CD4-positive, alpha-beta T cell (primary cell): ENCODE measurements at regions not wholly inside any gene's neighbourhood (a gene's known extent, or its start where the extent isn't known, plus 50 kb on each side); places are given as distances from the start of the nearest gene placed in this dataset.

Source experiments
- ATAC-seq: fragments of 200-7000 bp; cut with Tn5 transposase; one replicate; pipeline ENCODE4 v1.10.0; 2022; ENCODE audit warnings: mild to moderate bottlenecking; ENCODE audit not compliant: poor library complexity
- CTCF ChIA-PET: fragments of 350-600 bp; sonication (Branson Sonifier 250); formaldehyde crosslinking; loops from one replicate; lab custom pipeline; 2021; ENCODE audit warnings: antibody characterized with exemption, inconsistent platforms; lab: Charles Lee
- POLR2A ChIA-PET: fragments of 350-600 bp; sonication (Branson Sonifier 250); formaldehyde crosslinking; loops from one replicate; lab custom pipeline; 2021; ENCODE audit warnings: antibody characterized with exemption, inconsistent platforms; lab: Charles Lee
- DNase-seq, 14 experiments: peaks; one replicate each; pipeline ENCODE4 v3.0.0-alpha.2; 2013 to 2020; ENCODE audit warnings: mixed read lengths in 2 of 14
- H3K27ac ChIP-seq, 2 donors: one replicate each; pipeline versions ENCODE4 v1.5.1 to v1.7.0; 2013; ENCODE audit warnings: low read length in 2 of 2, low read depth in 1 of 2, mild to moderate bottlenecking in 1 of 2
- H3K27me3 ChIP-seq, 2 experiments: 1 replicate in 1 of 2; 2 replicates in 1 of 2; pipeline versions ENCODE4 v1.6.1 to v1.7.0; 2013; ENCODE audit warnings: low read length in 2 of 2, control low read depth in 1 of 2, mild to moderate bottlenecking in 1 of 2, moderate library complexity in 1 of 2; ENCODE audit not compliant: insufficient read depth in 2 of 2, control insufficient read depth in 1 of 2
- H3K36me3 ChIP-seq: one replicate; pipeline ENCODE4 v1.6.1; 2013; ENCODE audit warnings: low read length, control low read depth; ENCODE audit not compliant: insufficient read depth
- H3K4me1 ChIP-seq: one replicate; pipeline ENCODE4 v1.6.1; 2013; ENCODE audit warnings: low read length, control low read depth; ENCODE audit not compliant: insufficient read depth
- H3K4me3 ChIP-seq: one replicate; pipeline ENCODE4 v1.5.1; 2013; ENCODE audit warnings: mild to moderate bottlenecking, low read length, moderate library complexity
- H3K9me3 ChIP-seq, 2 experiments: 1 replicate in 1 of 2; 2 replicates in 1 of 2; pipeline versions ENCODE4 v1.6.1 to v1.7.0; 2013; ENCODE audit warnings: low read length in 2 of 2, mild to moderate bottlenecking in 2 of 2, control low read depth in 1 of 2, moderate library complexity in 1 of 2; ENCODE audit not compliant: control insufficient read depth in 1 of 2, insufficient read depth in 1 of 2
- H3K27ac Mint-ChIP-seq: one replicate; pipeline ENCODE4 v1.8.0; 2020; ENCODE audit warnings: mixed read lengths
- H3K27me3 Mint-ChIP-seq: one replicate; pipeline ENCODE4 v1.8.0; 2021; ENCODE audit warnings: mixed read lengths
- H3K36me3 Mint-ChIP-seq: one replicate; pipeline ENCODE4 v1.8.0; 2021; ENCODE audit warnings: low read depth, mixed read lengths
- H3K4me1 Mint-ChIP-seq: one replicate; pipeline ENCODE4 v1.8.0; 2021; ENCODE audit warnings: low read depth, mixed read lengths
- H3K4me3 Mint-ChIP-seq: one replicate; pipeline ENCODE4 v1.8.0; 2020; ENCODE audit warnings: mild to moderate bottlenecking, mixed read lengths
- H3K9me3 Mint-ChIP-seq: one replicate; pipeline ENCODE4 v1.8.0; 2020; ENCODE audit warnings: mixed read lengths
- CTCF ChIP-seq: fragments of 200-600 bp; IDR thresholded peaks from one replicate; pipeline ENCODE4 v1.8.0; 2022; ENCODE audit warnings: antibody characterized with exemption, mild to moderate bottlenecking
- intact Hi-C, 2 experiments: fragments of 100-400 bp; cut with DNase I in 1 of 2; cut with micrococcal nuclease in 1 of 2; formaldehyde crosslinking; loops; one replicate each; pipeline versions ENCODE4 v1.15.1 to v1.9.0; 2023 to 2025; cut with DNase I, micrococcal nuclease

GRCh38 chr18:77470569-77471413, 221.1 kb downstream of the GALR1 start:
- Histone ChIP-seq H3K27me3 (peaks cover 4 to 7% of the 10 kb centered on the region in 2 experiments), H3K36me3 (no peaks in the 10 kb centered on the region), H3K27ac (no peak overlapping the region), H3K4me1 (no peaks in the 10 kb centered on the region), H3K4me3 (no peak overlapping the region), H3K9me3 (no peaks in the 10 kb centered on the region)
- no peaks in the 10 kb centered on the region for H3K4me1 Mint-ChIP-seq
- ChIA-PET CTCF (no interaction called here), POLR2A (no interaction called here)
- ATAC-seq (no peak), DNase-seq (no peak)
- H3K36me3 Mint-ChIP-seq: no peaks in the 10 kb centered on the region
- no peak overlapping the region for H3K4me3 Mint-ChIP-seq
- peaks cover 36% of the 10 kb centered on the region for H3K27me3 Mint-ChIP-seq
- TF ChIP-seq CTCF: no peak
- intact Hi-C loops: no loop called here
- no peaks in the 10 kb centered on the region for H3K9me3 Mint-ChIP-seq
- no peak overlapping the region for H3K27ac Mint-ChIP-seq

- POLR2A ChIA-PET: no interaction called here
- no peak for TF ChIP-seq CTCF
- no peak overlapping the region for H3K27ac Mint-ChIP-seq
Measured at GRCh38 chr18:77472509-77472908, 222.9 kb downstream of the GALR1 start.

DNA sequence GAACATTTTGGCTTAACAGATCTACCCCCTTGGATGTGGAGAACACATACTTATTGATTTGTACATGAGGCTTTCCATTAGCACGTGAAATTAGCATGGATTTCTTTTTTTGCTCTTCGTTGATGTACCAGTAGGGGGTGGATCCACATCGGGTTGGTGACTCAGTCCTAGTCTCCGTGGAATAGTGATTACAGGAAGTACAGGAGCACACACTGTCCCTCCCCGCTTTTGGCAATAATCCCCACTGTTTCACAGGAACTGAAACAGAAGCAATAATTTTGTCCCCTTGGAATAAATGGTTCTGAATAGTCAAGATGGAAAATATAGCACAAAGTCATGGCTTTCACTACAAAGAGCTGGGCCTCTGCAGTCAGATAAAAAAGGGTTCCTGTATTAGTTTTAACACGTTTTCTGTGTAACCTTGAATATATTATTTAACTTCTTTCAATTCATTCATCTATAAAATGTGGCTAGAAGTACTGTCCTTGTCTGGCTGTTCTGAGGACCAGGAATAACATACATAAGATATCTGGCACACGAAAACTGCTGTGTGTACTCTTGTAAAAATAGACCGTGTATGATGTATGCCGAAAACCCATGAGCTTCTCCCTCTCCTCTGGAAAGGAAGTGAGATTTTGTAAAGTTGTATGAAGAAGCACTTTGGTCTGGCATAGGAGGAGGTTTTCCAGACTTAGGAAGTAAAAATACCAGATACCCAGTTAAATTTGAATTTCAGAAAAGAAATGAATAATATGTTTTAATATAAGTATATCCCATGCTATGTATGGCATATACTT, 229.2 kb downstream of the GALR1 start:
- Mint-ChIP-seq H3K27ac (no peak overlapping the region), H3K27me3 (peaks cover 30% of the 10 kb centered on the region), H3K4me3 (no peak overlapping the region), H3K36me3 (no peaks in the 10 kb centered on the region), H3K9me3 (no peaks in the 10 kb centered on the region), H3K4me1 (no peaks in the 10 kb centered on the region)
- Histone ChIP-seq H3K27me3 (peaks cover 0 to 5% of the 10 kb centered on the region in 2 experiments), H3K36me3 (no peaks in the 10 kb centered on the region), H3K27ac (no peak overlapping the region), H3K4me3 (no peak overlapping the region), H3K4me1 (no peaks in the 10 kb centered on the region), H3K9me3 (no peaks in the 10 kb centered on the region)
- no peak for TF ChIP-seq CTCF
- CTCF ChIA-PET: no interaction called here
- ATAC-seq: no peak
- POLR2A ChIA-PET: no interaction called here
- no peak for DNase-seq
- intact Hi-C loops: no loop called here

More at GRCh38 chr18:77472509-77472908, 222.9 kb downstream of the GALR1 start:
- ATAC-seq (no peak), DNase-seq (no peak)
- H3K36me3 Mint-ChIP-seq: no peaks in the 10 kb centered on the region
- H3K4me3 ChIP-seq: no peak overlapping the region
- no peak overlapping the region for H3K4me3 Mint-ChIP-seq
- no peaks in the 10 kb centered on the region for H3K4me1 Mint-ChIP-seq
- intact Hi-C loops: no loop called here
- peaks cover 4 to 7% of the 10 kb centered on the region in 2 experiments for H3K27me3 ChIP-seq
- no peak overlapping the region for H3K27ac ChIP-seq
- peaks cover 39% of the 10 kb centered on the region for H3K27me3 Mint-ChIP-seq
- no peaks in the 10 kb centered on the region for H3K4me1 ChIP-seq
- no peaks in the 10 kb centered on the region for H3K9me3 ChIP-seq
- CTCF ChIA-PET: no interaction called here
- H3K9me3 Mint-ChIP-seq: no peaks in the 10 kb centered on the region
- H3K36me3 ChIP-seq: no peaks in the 10 kb centered on the region
